Stimulated activated CD8-positive, alpha-beta memory T cell treated with anti-CD3 and anti-CD28 coated beads, Interleukin-2, amount 100 ng/mL, for 1 hour (primary cell): ENCODE measurements at regions not wholly inside any gene's neighbourhood (a gene's known extent, or its start where the extent isn't known, plus 50 kb on each side); places are given as distances from the start of the nearest gene placed in this dataset.

Experiments used
- DNase-seq, 2 donors: peaks; one replicate each; pipeline ENCODE4 v3.0.0-alpha.2; 2020; ENCODE audit warnings: low read depth in 2 of 2

GRCh38 chr2:12493031-12493513 lies 223.7 kb upstream of the TRIB2 start:
- no peak for DNase-seq

- DNase-seq = no peak
These were observed 221.4 kb upstream of the TRIB2 start for GRCh38 chr2:12495247-12495868.

GRCh38 chr2:12498286-12498685 lies 218.4 kb upstream of the TRIB2 start:
- no peak for DNase-seq

GRCh38 chr2:12498704-12499103 lies 218.0 kb upstream of the TRIB2 start:
- no peak for DNase-seq

GRCh38 chr2:12500899-12501298 lies 215.8 kb upstream of the TRIB2 start:
- DNase-seq = no peak

DNA sequence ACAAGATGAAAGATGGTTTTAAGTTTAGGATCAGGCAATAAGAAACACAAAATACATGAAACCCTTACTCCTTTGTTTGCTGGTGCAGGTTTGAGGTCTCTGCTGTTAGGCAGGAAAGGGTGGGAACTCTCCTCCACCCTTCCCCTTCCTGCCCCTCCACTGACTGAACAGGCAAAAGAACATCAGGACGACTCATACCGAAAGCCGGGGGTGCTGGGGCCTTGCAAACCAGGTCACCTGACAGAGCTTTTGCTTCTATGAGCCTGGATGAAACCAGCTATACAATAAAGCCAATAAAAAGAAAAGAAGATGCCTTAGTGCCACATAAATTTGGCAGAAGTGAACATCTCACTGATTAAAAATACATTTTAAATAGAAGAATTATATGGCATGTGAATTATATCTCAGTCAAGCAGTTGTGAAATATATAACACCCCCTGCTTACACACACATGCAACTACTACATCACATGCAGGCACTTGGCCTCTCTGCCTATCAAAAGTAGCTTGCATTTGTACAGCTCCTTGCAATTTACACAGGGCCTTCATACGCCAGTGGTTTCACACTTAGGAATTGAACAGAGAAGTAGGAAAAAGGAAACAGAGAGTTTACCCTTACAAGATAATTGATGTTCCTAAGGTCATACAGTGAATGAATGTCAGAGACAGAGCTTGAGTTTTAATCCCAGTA lies 215.1 kb upstream of the TRIB2 start:
- DNase-seq = no peak

DNA sequence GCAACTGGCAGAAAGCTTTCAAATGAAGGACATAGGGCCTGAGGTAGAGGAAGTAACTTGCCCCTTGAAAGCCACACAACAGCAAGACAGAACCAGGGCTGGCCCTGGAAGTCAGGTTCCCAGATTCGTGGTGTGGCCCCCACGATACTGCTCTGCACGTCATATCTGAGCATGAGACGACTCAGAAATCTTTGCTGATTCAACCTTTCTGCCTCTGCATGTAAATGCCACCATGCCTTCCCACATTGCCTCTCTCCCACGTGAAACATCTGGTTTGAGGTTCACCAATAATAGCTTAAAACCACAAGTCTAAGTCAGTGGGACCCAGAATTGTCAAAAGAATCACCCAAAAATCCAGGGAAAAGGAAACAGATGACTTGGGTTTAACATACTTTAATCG lies 214.0 kb upstream of the TRIB2 start:
- DNase-seq = no peak

DNA sequence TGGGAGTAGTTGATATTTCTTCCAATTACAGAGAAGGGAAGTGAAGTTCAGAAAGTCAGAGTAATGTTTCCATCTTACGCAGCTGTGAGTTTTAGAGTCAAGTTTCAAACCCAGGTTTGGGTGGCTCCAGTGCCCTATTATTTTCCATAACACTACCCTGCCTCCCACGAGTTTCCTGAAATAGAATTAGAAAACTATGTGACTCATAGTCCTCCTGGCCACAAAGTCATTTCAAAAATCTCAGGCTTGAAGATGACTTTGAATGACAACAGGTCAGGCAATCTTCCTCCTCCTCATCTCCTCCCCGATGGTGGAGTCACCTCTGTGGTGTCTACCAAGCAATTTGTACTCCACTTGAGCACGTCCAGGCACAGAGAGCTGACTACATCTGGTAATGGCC lies 212.3 kb upstream of the TRIB2 start:
- DNase-seq = no peak

- DNase-seq = no peak
These were observed 209.9 kb upstream of the TRIB2 start for GRCh38 chr2:12506846-12507245.

DNA sequence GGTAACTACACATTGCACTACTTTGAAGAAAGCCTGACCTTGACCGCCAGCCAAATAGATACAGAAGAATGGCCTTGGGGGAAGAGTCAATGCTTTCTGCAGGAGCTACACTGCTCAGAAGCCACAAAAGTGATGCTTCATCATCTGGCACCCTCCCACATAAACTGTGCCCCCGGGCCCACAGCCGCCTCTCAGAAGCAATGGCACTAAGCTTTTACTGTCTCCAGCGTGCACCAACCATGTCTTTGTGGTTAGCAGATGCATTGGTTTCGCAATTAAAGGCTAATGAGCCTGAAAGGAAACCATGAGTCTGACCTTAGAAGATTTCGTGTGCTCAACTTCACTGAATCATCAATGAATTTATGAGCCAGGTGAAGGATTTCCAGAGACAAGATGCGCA lies 209.4 kb upstream of the TRIB2 start:
- no peak for DNase-seq

- DNase-seq = no peak
These were observed 206.7 kb upstream of the TRIB2 start for GRCh38 chr2:12510070-12510469.

DNA sequence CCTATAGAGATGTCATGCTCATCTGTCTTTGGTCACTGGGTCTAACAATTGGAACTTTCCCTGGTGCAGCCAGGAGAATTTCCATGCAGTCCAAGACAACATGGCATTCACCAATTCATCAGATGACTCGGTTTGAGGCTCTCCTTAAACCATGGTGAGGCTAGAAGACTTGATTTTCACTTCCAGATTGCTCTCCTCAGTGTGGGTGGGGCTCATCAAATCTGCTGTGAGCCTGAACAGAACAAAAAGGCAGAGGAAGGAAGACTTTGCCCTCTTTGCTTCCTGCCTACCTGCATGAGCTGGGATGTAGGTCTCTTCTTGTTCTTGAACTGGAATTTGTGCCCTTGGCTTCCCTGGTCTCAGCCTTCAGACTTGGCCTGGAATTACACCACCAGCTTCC lies 203.4 kb upstream of the TRIB2 start:
- DNase-seq = no peak

- no peak for DNase-seq
These were observed 202.6 kb upstream of the TRIB2 start for GRCh38 chr2:12514168-12514567.

- no peak for DNase-seq
These were observed 201.9 kb upstream of the TRIB2 start for GRCh38 chr2:12514631-12515437.

DNA sequence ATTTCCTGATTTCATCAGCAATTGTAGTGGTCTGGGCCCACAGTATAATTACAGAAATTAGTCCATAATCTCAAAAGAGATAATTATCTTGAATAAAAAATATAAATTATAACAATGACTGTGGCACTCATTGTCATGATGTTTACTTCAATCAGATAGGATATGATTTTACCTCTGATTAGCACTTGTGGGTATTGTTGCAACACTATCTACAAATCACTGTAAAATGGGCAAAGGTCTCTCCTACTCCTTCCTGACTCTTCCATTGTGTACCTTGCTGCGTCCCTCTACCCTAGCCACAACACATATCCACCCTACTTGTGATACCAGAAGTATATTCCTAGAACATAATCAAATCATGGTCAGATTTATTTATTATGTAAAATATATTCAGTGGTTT lies 200.9 kb upstream of the TRIB2 start:
- no peak for DNase-seq

- DNase-seq = no peak
These were observed 183.3 kb upstream of the TRIB2 start for GRCh38 chr2:12533337-12534005.

DNA sequence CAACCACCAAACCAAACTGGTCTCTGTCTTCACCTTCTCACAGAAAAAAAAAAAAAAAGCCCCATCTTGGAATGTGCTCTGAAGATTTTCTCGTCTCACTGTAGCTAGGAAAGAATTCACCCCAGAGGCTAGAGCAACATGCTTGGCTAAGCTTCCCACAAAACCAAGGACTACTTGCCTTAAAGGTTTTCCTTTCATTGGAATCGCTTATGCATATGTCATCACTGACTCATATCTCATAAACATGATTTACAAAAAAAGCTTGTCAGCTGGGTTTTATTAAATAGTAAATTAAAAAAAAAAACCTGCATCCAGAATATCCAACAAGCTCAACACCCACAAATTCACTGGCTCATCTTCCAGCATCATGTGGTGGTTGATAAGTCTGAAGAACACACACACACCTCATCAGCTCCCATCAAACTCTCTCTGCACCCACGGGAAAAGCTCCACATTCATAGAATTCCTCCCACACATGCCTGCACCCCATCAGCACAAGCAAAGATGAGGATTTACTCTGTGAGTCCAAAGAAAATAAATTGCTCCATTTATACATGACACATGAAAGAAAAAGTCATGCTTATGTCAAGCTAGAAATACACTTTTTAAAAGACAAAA lies 182.0 kb upstream of the TRIB2 start:
- no peak for DNase-seq

GRCh38 chr2:12536976-12537375 lies 179.8 kb upstream of the TRIB2 start:
- no peak for DNase-seq

GRCh38 chr2:12538138-12538694 lies 178.5 kb upstream of the TRIB2 start:
- no peak for DNase-seq

DNA sequence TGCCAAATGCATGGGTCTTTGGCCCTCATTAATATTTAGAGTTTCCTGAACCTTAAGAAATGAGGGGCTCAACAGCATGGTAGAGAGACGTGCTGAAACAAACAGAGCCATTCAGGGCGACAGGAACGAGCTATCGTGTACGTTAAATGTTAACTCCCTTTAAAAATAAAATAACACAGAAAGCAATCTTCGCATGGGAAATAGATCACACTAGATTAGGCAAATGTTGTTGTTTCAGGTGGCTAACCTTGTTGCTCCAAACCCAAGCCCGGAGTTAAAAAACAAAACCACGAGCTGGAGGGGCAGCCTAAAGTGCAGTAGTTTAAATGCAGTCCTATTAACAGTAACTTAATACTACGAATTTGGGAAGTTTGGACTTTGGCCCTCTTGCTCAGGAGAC lies 177.4 kb upstream of the TRIB2 start:
- no peak for DNase-seq

DNA sequence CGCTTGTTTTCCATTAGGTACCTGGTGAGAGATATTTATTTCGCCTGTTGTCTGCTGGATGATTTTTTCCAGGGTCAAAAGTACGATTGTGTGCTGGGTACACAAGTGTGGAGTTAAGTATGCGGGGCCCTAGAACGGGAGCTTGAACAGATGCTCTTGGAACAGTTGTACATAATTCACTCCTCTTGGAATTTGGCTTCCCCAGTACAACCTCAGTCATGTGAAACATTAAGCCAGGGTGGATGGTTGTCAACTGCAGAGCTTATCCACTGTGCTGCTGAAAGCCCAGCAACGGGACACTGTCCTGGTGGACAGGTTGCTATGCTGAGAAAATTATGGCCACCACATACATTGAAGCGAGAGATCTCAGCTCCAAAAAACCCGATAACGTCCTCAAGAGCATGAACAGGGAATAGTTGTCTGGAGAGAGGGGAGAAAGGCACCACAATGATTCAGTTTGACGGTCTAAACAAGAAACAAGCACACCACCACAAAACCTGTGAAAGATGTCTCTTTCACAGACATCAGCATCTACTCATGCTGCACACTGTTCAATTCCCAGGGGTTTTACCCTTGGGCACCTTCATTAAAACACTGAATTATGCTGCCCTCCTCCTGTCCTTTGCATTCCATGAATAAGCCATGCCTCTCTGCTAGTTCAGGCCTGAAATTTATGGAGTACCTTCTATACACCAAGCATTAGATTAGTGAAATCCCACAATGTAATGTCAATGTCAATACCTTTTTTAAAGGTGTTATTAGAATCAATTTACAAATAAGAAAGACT lies 176.8 kb upstream of the TRIB2 start:
- no peak for DNase-seq
